ENCODE measurements at regions not wholly inside any gene's neighbourhood (a gene's known extent, or its start where the extent isn't known, plus 50 kb on each side); places are given as distances from the start of the nearest gene placed in this dataset.

DNA sequence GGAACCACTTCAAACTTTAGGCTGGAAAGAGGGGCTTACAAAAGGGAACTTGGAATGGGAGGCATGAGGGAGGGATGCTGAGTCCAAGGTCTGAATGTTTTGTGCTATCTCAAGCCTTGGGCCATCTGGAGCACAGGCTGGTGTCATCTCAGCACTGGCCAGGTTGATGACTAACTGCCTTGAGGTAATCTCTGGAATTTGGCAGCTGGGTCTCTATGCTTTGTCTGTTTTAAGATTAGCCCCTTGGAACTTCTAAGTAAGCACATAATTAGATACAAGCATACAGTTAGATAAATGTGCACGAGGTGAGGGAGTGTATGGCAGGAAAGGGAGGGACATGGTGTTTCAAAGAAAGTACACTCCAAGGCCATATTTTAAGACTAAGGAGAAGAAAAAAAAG, 252.4 kb upstream of the CCDC54 start:
- TF ChIP-seq, protein P1, sequence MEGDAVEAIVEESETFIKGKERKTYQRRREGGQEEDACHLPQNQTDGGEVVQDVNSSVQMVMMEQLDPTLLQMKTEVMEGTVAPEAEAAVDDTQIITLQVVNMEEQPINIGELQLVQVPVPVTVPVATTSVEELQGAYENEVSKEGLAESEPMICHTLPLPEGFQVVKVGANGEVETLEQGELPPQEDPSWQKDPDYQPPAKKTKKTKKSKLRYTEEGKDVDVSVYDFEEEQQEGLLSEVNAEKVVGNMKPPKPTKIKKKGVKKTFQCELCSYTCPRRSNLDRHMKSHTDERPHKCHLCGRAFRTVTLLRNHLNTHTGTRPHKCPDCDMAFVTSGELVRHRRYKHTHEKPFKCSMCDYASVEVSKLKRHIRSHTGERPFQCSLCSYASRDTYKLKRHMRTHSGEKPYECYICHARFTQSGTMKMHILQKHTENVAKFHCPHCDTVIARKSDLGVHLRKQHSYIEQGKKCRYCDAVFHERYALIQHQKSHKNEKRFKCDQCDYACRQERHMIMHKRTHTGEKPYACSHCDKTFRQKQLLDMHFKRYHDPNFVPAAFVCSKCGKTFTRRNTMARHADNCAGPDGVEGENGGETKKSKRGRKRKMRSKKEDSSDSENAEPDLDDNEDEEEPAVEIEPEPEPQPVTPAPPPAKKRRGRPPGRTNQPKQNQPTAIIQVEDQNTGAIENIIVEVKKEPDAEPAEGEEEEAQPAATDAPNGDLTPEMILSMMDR (IDR thresholded peaks at IDR 0.05; ENCODE audit: insufficient read depth, low read length): no peak
- peak; percentile 86 for DNase-seq (ENCODE audit: low read depth)
- peak overlapping the region; percentile 18 for H3K4me3 ChIP-seq (ENCODE audit: low read depth, low read length)

DNA sequence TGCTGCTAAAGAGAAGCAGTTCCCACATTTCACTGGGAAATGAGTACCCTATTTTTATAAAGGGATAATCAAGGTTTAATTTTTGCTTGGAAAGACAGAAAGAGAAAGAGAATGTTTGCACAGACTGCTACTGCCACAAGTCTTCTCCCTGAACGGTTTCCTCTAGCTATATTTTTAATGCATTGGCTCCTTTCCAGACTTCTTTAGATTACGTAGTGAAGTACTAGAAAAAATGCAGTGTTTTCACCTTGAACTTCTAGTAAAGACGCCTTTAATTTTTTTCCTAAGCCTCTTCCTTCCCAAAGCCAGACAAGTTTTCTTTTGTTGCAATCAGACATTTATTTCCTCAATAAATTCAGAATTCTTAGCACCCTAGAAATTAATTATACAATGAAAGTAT, 248.3 kb upstream of the CCDC54 start:
- TF ChIP-seq, protein P1 (IDR thresholded peaks at IDR 0.05; ENCODE audit: insufficient read depth, low read length): no peak
- DNase-seq (ENCODE audit: low read depth): no peak
- H3K4me3 ChIP-seq (ENCODE audit: low read depth, low read length): no peak overlapping the region

DNA sequence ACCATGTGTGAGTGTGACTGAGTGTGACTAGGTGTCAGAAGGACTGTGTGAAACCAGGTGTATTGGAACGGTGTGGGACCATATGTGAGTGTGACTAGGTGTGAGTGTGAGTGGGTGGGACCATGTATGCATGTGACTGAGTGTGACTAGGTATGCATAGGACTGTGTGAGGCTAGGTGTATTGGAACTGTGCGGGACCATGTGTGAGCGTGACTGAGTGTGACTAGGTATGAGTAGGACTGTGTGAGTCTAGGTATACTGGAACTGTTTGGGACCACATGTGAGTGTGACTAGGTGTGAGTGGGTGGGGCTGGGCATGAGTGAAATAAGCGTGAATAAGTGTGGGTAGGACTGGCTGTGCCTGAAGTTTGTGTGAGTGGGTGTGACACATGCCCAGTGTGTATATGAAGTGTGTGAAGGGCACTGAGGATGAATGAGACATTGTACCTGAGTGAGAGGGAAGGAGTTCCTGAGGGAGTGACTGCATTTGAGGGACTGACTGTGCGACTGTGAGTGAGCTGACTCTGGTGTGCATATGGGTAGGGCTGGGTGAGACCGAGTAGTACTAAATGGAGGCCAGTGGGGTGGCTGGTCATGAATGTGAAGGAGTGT, 247.0 kb upstream of the CCDC54 start:
- H3K4me3 ChIP-seq (ENCODE audit: low read depth, low read length): no peak overlapping the region
- DNase-seq (ENCODE audit: low read depth): no peak
- TF ChIP-seq, protein P1 (IDR thresholded peaks at IDR 0.05; ENCODE audit: insufficient read depth, low read length): no peak

DNA sequence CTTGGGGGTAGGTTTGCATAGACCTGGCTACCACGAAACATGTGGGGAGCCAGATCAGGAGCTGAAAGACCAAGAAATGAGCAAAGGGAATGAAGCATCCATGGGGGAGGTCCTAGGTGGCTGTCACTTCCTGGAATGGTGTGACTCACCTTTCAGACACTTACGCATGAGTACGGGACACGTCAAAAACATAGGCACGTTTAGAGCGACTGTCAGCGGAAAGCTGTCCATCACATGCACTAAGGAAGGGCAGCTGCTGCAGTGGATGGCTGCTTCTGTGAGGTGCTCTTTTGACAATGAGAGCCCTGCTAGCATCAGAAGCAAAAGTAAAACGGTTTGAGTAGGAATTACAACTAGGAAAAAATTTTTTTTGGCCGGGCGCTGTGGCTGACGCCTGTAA, 244.6 kb upstream of the CCDC54 start:
- TF ChIP-seq, protein P1 (IDR thresholded peaks at IDR 0.05; ENCODE audit: insufficient read depth, low read length): no peak
- H3K4me3 ChIP-seq (ENCODE audit: low read depth, low read length): no peak overlapping the region
- no peak for DNase-seq (ENCODE audit: low read depth)

DNA sequence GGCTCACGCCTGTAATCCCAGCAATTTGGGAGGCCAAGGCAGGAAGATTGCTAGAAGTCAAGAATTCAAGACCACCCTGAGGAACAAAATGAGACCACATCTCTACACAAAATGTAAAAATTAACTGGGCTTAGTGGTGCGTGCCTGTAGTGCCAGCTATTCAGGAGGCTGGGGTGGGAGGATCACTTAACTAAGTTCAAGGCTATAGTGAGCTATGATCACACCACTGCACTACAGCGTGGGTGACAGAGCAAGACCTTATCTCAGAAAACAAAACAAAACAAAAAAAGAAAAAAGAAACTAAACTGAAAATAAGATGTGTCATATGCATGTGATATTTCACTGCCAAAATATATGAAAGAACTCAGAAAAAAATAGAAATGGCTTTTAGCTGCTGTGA, 243.3 kb upstream of the CCDC54 start:
- TF ChIP-seq, protein P1 (IDR thresholded peaks at IDR 0.05; ENCODE audit: insufficient read depth, low read length): no peak
- peak; percentile 10 for DNase-seq (ENCODE audit: low read depth)
- no peak overlapping the region for H3K4me3 ChIP-seq (ENCODE audit: low read depth, low read length)

DNA sequence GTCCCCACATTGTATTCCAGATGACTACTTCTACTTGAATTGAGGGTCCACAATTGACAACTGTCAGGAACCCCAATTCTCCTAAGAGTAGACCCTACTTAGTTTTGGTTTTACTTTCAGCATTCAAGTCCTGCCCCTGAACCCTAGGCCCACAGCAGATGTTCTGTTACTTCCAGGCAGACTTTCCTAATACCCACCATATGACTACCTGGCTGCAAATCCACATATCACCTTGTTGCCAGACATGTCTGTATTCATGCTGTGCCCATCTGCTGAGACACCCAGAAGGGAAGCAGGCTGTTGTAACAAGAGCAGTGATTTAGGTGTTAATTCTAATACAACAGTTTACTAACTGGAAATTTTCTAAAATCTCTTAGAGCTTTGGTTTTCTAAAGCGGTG, 235.1 kb upstream of the CCDC54 start:
- TF ChIP-seq, protein P1 (IDR thresholded peaks at IDR 0.05; ENCODE audit: insufficient read depth, low read length): no peak
- no peak overlapping the region for H3K4me3 ChIP-seq (ENCODE audit: low read depth, low read length)
- no peak for DNase-seq (ENCODE audit: low read depth)
